PC-9 (cell line): ENCODE measurements at regions not wholly inside any gene's neighbourhood (a gene's known extent, or its start where the extent isn't known, plus 50 kb on each side); places are given as distances from the start of the nearest gene placed in this dataset.

Experiments used
- BruUV-seq: library from RNA; stranded (reverse); fragments of 400-500 nt; replicated peaks from 2 replicates; lab custom pipeline; 2021; lab: Mats Ljungman, UMichigan
- CTCF ChIA-PET: fragments of 300-600 bp; sonication (Branson Sonifier 250); formaldehyde crosslinking; loops from one replicate; lab custom pipeline; 2022; ENCODE audit warnings: antibody characterized with exemption; lab: Charles Lee
- POLR2A ChIA-PET: fragments of 300-600 bp; sonication (Branson Sonifier 250); formaldehyde crosslinking; loops from one replicate; lab custom pipeline; 2022; ENCODE audit warnings: antibody characterized with exemption; ENCODE audit not compliant: unreplicated experiment; lab: Charles Lee
- DNase-seq, 2 experiments: peaks; one replicate each; pipeline versions ENCODE4 v3.0.0 to v3.0.0-alpha.2; 2015 to 2022; ENCODE audit warnings: mixed read lengths in 1 of 2
- H2AFZ ChIP-seq: fragments of 200-600 bp; sonication (generic); 2 replicates; pipeline ENCODE4 v1.8.1; 2017; ENCODE audit warnings: antibody characterized with exemption
- H3F3A ChIP-seq: fragments of 200-600 bp; sonication (generic); 2 replicates; pipeline ENCODE4 v1.8.1; 2017; ENCODE audit warnings: antibody characterized with exemption, mild to moderate bottlenecking, low read depth; ENCODE audit not compliant: insufficient read depth
- H3K27ac ChIP-seq: fragments of 200-600 bp; sonication (generic); 2 replicates; pipeline ENCODE4 v1.6.1; 2016; ENCODE audit warnings: mixed run types
- H3K27me3 ChIP-seq: fragments of 200-600 bp; sonication (generic); 2 replicates; pipeline ENCODE4 v1.6.1; 2016; ENCODE audit warnings: low read depth, mixed run types; ENCODE audit not compliant: insufficient read depth
- H3K36me3 ChIP-seq: fragments of 200-600 bp; sonication (generic); 2 replicates; pipeline ENCODE4 v1.6.1; 2016; ENCODE audit warnings: low read depth, mixed run types
- H3K4me1 ChIP-seq: fragments of 200-600 bp; sonication (generic); replicated peaks from 2 replicates; pipeline ENCODE4 v1.6.1; 2016; ENCODE audit warnings: mixed run types; ENCODE audit not compliant: insufficient read depth
- H3K4me2 ChIP-seq: fragments of 200-600 bp; sonication (generic); 2 replicates; pipeline ENCODE4 v1.6.1; 2017; ENCODE audit warnings: mixed run types
- H3K4me3 ChIP-seq: fragments of 200-600 bp; sonication (generic); 2 replicates; pipeline ENCODE4 v1.6.1; 2016; ENCODE audit warnings: mixed run types
- H3K79me2 ChIP-seq: fragments of 200-600 bp; sonication (generic); 2 replicates; pipeline ENCODE4 v1.6.1; 2017; ENCODE audit warnings: low read depth, mixed run types
- H3K9me2 ChIP-seq: fragments of 200-600 bp; sonication (generic); 2 replicates; pipeline ENCODE4 v1.8.1; 2017; ENCODE audit warnings: mild to moderate bottlenecking; ENCODE audit not compliant: insufficient read depth
- H3K9me3 ChIP-seq: fragments of 200-600 bp; sonication (generic); 2 replicates; pipeline ENCODE4 v1.8.1; 2016; ENCODE audit warnings: low read depth; ENCODE audit not compliant: insufficient read depth
- H4K20me1 ChIP-seq: fragments of 200-600 bp; sonication (generic); 2 replicates; pipeline ENCODE4 v1.8.1; 2017; ENCODE audit not compliant: insufficient read depth
- EZH2 ChIP-seq: fragments of 200-600 bp; sonication (generic); IDR thresholded peaks from 2 replicates; pipeline ENCODE4 v1.8.0; 2017; ENCODE audit warnings: antibody characterized with exemption, low read depth
- intact Hi-C: fragments of 100-400 bp; cut with micrococcal nuclease; formaldehyde crosslinking; loops from one replicate; pipeline ENCODE4 v1.10.0; 2022; ENCODE audit not compliant: unreplicated experiment
- TF ChIP-seq, protein P1 (sequence below): fragments of 200-600 bp; sonication (generic); conservative IDR thresholded peaks from 2 replicates; pipeline ENCODE4 v1.6.1; 2017; ENCODE audit warnings: mixed run types, antibody characterized with exemption, mild to moderate bottlenecking, moderate library complexity

DNA sequence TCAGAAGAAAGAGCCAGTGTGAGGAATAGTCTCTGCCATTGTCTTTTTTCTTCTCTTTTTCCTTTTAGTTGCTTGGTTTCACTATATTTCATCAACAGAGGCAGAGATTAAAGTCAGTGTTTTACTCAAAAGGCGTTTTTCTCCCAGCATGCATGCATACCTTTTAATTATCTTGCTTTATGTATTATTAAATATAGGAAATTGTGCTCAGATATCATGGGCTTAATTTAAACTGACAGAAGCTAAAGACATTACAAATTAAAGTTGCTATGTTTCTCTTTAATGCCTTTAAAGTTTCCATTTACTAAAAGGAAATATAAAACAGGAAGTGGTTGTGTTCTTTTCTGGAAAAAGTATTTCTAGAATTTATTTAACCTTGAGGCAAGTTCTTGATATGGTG is 223.3 kb upstream of the ATP5MC3 start:
- H3K9me2 ChIP-seq = no peaks in the 10 kb centered on the region
- H3F3A ChIP-seq = no peaks in the 10 kb centered on the region
- no peaks in the 10 kb centered on the region for H3K9me3 ChIP-seq
- no peaks in the 10 kb centered on the region for H4K20me1 ChIP-seq
- H3K4me3 ChIP-seq = no peak overlapping the region
- H3K4me1 ChIP-seq = no peaks in the 10 kb centered on the region
- ChIA-PET CTCF (no interaction called here), POLR2A (no interaction called here)
- no peak overlapping the region for H2AFZ ChIP-seq
- DNase-seq = no peak
- intact Hi-C loops = no loop called here
- no peaks in the 10 kb centered on the region for H3K36me3 ChIP-seq
- TF ChIP-seq EZH2 = no peak
- TF ChIP-seq, protein P1, sequence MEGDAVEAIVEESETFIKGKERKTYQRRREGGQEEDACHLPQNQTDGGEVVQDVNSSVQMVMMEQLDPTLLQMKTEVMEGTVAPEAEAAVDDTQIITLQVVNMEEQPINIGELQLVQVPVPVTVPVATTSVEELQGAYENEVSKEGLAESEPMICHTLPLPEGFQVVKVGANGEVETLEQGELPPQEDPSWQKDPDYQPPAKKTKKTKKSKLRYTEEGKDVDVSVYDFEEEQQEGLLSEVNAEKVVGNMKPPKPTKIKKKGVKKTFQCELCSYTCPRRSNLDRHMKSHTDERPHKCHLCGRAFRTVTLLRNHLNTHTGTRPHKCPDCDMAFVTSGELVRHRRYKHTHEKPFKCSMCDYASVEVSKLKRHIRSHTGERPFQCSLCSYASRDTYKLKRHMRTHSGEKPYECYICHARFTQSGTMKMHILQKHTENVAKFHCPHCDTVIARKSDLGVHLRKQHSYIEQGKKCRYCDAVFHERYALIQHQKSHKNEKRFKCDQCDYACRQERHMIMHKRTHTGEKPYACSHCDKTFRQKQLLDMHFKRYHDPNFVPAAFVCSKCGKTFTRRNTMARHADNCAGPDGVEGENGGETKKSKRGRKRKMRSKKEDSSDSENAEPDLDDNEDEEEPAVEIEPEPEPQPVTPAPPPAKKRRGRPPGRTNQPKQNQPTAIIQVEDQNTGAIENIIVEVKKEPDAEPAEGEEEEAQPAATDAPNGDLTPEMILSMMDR = no peak
- no peaks in the 10 kb centered on the region for H3K27me3 ChIP-seq
- no TSS peak for BruUV-seq
- no peaks in the 10 kb centered on the region for H3K79me2 ChIP-seq
- H3K27ac ChIP-seq = no peak overlapping the region
- H3K4me2 ChIP-seq = no peak overlapping the region

DNA sequence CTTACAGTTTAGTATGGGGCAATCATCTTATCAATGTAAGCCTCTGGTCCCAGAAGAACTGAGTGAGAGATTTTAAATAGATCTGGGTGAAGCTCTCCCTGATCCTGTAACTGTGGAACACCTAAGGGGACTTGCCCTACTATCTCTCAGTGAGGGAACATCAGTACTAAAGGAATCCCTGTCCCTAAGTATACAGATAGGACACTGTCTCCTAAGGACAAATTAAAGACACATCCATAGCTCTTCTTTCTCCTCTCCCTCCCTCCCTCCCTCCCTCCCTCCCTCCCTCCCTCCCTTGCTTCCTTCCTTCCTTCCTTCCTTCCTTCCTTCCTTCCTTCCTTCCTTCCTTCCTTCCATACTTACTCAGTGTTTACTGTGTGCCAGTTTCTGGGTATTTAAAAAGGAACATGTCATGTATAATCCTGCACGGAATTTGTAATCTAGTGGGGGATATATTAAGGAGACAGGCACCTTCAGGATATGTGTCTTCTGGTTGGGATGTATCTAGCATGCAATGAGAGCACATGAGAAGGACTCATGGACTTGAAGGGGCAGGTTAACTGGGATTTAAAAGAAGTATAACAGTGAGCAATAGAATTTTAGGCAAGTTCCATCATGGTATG is 222.2 kb upstream of the ATP5MC3 start:
- no peak overlapping the region for H2AFZ ChIP-seq
- no peaks in the 10 kb centered on the region for H4K20me1 ChIP-seq
- no TSS peak for BruUV-seq
- no peaks in the 10 kb centered on the region for H3K27me3 ChIP-seq
- no peaks in the 10 kb centered on the region for H3K36me3 ChIP-seq
- no peak overlapping the region for H3K4me3 ChIP-seq
- H3K79me2 ChIP-seq = no peaks in the 10 kb centered on the region
- no peaks in the 10 kb centered on the region for H3F3A ChIP-seq
- no peak for TF ChIP-seq EZH2
- TF ChIP-seq, protein P1 = no peak
- no peak overlapping the region for H3K27ac ChIP-seq
- no peak overlapping the region for H3K4me2 ChIP-seq
- H3K9me2 ChIP-seq = no peaks in the 10 kb centered on the region
- intact Hi-C loops = no loop called here
- POLR2A ChIA-PET = no interaction called here
- peaks cover 6% of the 10 kb centered on the region; the same call in 1 of the 2 replicates for H3K4me1 ChIP-seq
- no peak for DNase-seq
- CTCF ChIA-PET = no interaction called here
- H3K9me3 ChIP-seq = no peaks in the 10 kb centered on the region

DNA sequence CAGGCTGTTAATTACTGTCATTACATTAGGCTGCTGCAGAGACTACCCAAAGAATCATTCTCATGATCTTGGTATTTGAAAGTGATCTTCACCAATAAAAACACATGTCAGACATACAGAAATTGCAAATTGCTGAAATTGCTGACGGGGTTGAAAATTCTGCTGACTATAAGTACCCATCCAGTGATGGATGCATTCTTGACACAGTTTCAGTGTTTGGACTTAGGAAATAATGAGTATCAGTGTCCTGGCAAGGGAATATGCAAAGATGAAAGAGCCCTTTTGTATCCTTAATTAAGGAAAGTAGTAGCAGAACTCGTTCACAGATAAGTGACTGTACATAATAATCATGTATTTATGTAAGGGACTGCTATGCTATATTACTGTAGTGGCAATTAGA is 221.1 kb upstream of the ATP5MC3 start:
- BruUV-seq = no TSS peak
- Histone ChIP-seq H3K9me2 (no peaks in the 10 kb centered on the region), H3K36me3 (no peaks in the 10 kb centered on the region), H2AFZ (no peak overlapping the region), H4K20me1 (no peaks in the 10 kb centered on the region), H3K27me3 (no peaks in the 10 kb centered on the region), H3F3A (no peaks in the 10 kb centered on the region), H3K79me2 (no peaks in the 10 kb centered on the region), H3K4me1 (peaks cover 8% of the 10 kb centered on the region; the same call in 1 of the 2 replicates), H3K9me3 (no peaks in the 10 kb centered on the region), H3K4me3 (no peak overlapping the region), H3K4me2 (no peak overlapping the region), H3K27ac (no peak overlapping the region)
- TF ChIP-seq, protein P1 = no peak
- no peak for TF ChIP-seq EZH2
- POLR2A ChIA-PET = no interaction called here
- intact Hi-C loops = no loop called here
- DNase-seq = no peak
- CTCF ChIA-PET = no interaction called here
